ENCODE measurements at regions not wholly inside any gene's neighbourhood (a gene's known extent, or its start where the extent isn't known, plus 50 kb on each side); places are given as distances from the start of the nearest gene placed in this dataset.

- TF ChIP-seq, protein P1, sequence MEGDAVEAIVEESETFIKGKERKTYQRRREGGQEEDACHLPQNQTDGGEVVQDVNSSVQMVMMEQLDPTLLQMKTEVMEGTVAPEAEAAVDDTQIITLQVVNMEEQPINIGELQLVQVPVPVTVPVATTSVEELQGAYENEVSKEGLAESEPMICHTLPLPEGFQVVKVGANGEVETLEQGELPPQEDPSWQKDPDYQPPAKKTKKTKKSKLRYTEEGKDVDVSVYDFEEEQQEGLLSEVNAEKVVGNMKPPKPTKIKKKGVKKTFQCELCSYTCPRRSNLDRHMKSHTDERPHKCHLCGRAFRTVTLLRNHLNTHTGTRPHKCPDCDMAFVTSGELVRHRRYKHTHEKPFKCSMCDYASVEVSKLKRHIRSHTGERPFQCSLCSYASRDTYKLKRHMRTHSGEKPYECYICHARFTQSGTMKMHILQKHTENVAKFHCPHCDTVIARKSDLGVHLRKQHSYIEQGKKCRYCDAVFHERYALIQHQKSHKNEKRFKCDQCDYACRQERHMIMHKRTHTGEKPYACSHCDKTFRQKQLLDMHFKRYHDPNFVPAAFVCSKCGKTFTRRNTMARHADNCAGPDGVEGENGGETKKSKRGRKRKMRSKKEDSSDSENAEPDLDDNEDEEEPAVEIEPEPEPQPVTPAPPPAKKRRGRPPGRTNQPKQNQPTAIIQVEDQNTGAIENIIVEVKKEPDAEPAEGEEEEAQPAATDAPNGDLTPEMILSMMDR (IDR thresholded peaks at IDR 0.05) = no peak
- no peak for TF ChIP-seq POLR2A (IDR thresholded peaks at IDR 0.05)
- no peak for TF ChIP-seq EP300 (IDR thresholded peaks at IDR 0.05; ENCODE audit: low read depth)
Measured at GRCh38 chr5:68555907-68556681, 340.5 kb downstream of the PIK3R1 start.

All from transverse colon (tissue), 3 donors.